Transverse colon (tissue), 4 donors: ENCODE measurements at regions not wholly inside any gene's neighbourhood (a gene's known extent, or its start where the extent isn't known, plus 50 kb on each side); places are given as distances from the start of the nearest gene placed in this dataset.

Experiments used
- DNase-seq: peaks from one replicate; pipeline ENCODE4 v3.0.0-alpha.2; 2019
- H3K27ac ChIP-seq, 4 donors: fragments of 200-600 bp; sonication (generic); 2 replicates each; pipeline ENCODE4 v1.5.1; 2016 to 2018; ENCODE audit warnings: inconsistent platforms in 4 of 4
- H3K27me3 ChIP-seq: fragments of 200-600 bp; sonication (generic); 2 replicates; pipeline ENCODE4 v1.5.1; 2017; ENCODE audit warnings: inconsistent platforms
- H3K36me3 ChIP-seq, 4 donors: fragments of 200-600 bp; sonication (generic); 2 replicates each; pipeline ENCODE4 v1.5.1; 2017 to 2019; ENCODE audit warnings: inconsistent platforms in 4 of 4
- H3K4me1 ChIP-seq, 4 donors: fragments of 200-600 bp; sonication (generic); 2 replicates each; pipeline ENCODE4 v1.5.1; 2017 to 2020; ENCODE audit warnings: inconsistent platforms in 4 of 4
- H3K4me3 ChIP-seq, 4 donors: fragments of 200-600 bp; sonication (generic); 1 replicate in 1 of 4; 2 replicates in 3 of 4; pipeline versions ENCODE4 v1.5.1 to v1.6.1; 2017 to 2019; ENCODE audit warnings: inconsistent platforms in 4 of 4
- H3K9me3 ChIP-seq, 2 donors: fragments of 200-600 bp; sonication (generic); 2 replicates each; pipeline ENCODE4 v1.5.1; 2017 to 2019; ENCODE audit warnings: inconsistent platforms in 2 of 2
- EP300 ChIP-seq: sonication (generic); formaldehyde crosslinking; IDR thresholded peaks from one replicate; pipeline ENCODE4 v1.6.1; 2017; ENCODE audit warnings: antibody characterized with exemption, low read depth
- POLR2A ChIP-seq: fragments of 450-650 bp; IDR thresholded peaks from one replicate; pipeline ENCODE4 v1.6.1; 2016; ENCODE audit warnings: antibody characterized with exemption, mild to moderate bottlenecking, moderate library complexity
- POLR2AphosphoS5 ChIP-seq, 3 donors: sonication (generic); formaldehyde crosslinking; IDR thresholded peaks; one replicate each; pipeline ENCODE4 v1.6.1; 2016; ENCODE audit warnings: antibody characterized with exemption in 3 of 3
- WGBS, 2 donors: methylation state at CpG; one replicate each; pipeline ENCODE4 v1.1.5; 2018; ENCODE audit warnings: low coverage in 1 of 2; 5-methylcytosine and 5-hydroxymethylcytosine counted together
- in situ Hi-C, 4 donors: fragments of 200-750 bp; cut with MboI; loops; one replicate each; pipeline versions ENCODE4 v1.15.0 to v1.15.1; 2017; ENCODE audit warnings: low sequenced_read_pairs in 3 of 4, low pct_ligation_motif_present in 1 of 4, low pct_unique_long_range_greater_than_20kb in 1 of 4
- intact Hi-C: fragments of 100-400 bp; cut with DNase I; formaldehyde crosslinking; loops from one replicate; pipeline ENCODE4 v1.15.1; 2023; ENCODE audit warnings: low total_unique reads
- TF ChIP-seq, protein P1 (sequence below), 5 experiments: fragments of 200-600 bp in 3 of 5; fragments of 450-650 bp in 2 of 5; sonication (generic) in 3 of 5; IDR thresholded peaks; 1 replicate in 2 of 5; 2 replicates in 3 of 5; pipeline ENCODE4 v1.5.1; 2016 to 2017; ENCODE audit warnings: antibody characterized with exemption in 5 of 5, inconsistent platforms in 3 of 5, mild to moderate bottlenecking in 2 of 5, moderate library complexity in 1 of 5

DNA sequence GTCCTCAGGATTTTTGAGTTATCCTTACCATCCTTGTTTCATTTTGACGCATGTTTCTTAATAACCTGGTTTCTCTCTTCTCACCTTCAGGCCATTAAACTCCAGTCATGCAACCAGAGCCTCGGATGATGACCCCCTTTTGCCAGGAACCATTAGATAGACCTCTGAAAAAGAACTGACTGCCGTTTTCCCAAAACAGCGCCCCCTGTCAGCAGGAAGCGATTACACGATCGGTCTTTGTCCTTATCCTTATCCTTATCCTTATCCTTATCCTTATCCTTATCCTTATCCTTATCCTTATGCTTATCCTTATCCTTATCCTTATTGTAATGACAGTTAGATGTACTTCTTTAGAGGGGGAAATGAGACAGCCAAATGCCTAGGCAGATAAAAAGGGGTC is 148.4 kb upstream of the ITM2A start:
- 70% methylated on average over 7 of the region's 7 CpGs; no CpG with 5 or more reads in 1 of the 2 donors for WGBS, 2 donors
- TF ChIP-seq, protein P1, sequence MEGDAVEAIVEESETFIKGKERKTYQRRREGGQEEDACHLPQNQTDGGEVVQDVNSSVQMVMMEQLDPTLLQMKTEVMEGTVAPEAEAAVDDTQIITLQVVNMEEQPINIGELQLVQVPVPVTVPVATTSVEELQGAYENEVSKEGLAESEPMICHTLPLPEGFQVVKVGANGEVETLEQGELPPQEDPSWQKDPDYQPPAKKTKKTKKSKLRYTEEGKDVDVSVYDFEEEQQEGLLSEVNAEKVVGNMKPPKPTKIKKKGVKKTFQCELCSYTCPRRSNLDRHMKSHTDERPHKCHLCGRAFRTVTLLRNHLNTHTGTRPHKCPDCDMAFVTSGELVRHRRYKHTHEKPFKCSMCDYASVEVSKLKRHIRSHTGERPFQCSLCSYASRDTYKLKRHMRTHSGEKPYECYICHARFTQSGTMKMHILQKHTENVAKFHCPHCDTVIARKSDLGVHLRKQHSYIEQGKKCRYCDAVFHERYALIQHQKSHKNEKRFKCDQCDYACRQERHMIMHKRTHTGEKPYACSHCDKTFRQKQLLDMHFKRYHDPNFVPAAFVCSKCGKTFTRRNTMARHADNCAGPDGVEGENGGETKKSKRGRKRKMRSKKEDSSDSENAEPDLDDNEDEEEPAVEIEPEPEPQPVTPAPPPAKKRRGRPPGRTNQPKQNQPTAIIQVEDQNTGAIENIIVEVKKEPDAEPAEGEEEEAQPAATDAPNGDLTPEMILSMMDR (IDR thresholded peaks at IDR 0.05), result no peak
- TF ChIP-seq EP300 (no peak), POLR2AphosphoS5 (IDR thresholded peaks at IDR 0.05) (no peak), POLR2A (no peak)
- Histone ChIP-seq H3K4me3 (no peak overlapping the region), H3K4me1 (no peaks in the 10 kb centered on the region), H3K36me3 (no peaks in the 10 kb centered on the region), H3K27me3 (no peaks in the 10 kb centered on the region), H3K27ac (no peak overlapping the region), H3K9me3 (no peaks in the 10 kb centered on the region)
- DNase-seq, result no peak
- intact Hi-C loops, result no loop called here
- in situ Hi-C loops, result no loop called here

GRCh38 chrX:79511799-79512198 is 144.7 kb upstream of the ITM2A start:
- no peaks in the 10 kb centered on the region for H3K27me3 ChIP-seq
- intact Hi-C loops (no loop called here), in situ Hi-C loops (no loop called here)
- no peak for TF ChIP-seq EP300
- TF ChIP-seq POLR2A, result no peak
- TF ChIP-seq, protein P1 (IDR thresholded peaks at IDR 0.05), result no peak
- no peak for TF ChIP-seq POLR2AphosphoS5 (IDR thresholded peaks at IDR 0.05)
- no peak for DNase-seq
- no peak overlapping the region for H3K4me3 ChIP-seq
- no peaks in the 10 kb centered on the region for H3K36me3 ChIP-seq
- 53 to 100% methylated on average over 1 of the region's 1 CpG for WGBS, 2 donors
- H3K27ac ChIP-seq, result no peak overlapping the region
- no peaks in the 10 kb centered on the region for H3K4me1 ChIP-seq
- H3K9me3 ChIP-seq, result no peaks in the 10 kb centered on the region

DNA sequence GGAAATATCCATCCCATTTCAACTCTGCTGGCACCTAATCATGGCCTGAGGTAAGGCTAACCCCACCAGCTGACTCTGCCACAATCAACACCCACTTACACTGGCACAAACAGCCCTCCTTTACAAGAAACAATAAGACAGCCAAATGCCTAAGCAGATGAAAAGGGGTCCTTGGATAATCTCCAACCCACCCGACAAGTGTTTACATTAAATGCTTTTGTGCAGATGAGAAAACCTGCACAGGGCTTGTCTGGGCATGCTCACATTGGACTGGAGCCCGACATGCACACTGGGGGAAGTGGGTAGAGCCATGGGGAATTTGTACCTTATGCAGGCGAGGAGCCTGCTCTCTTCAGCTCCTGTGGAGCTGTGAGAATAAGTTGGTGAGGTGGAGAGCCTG is 138.9 kb upstream of the ITM2A start:
- WGBS, 2 donors, result 54% methylated on average over 3 of the region's 3 CpGs; no CpG with 5 or more reads in 1 of the 2 donors
- in situ Hi-C loops, result no loop called here
- TF ChIP-seq POLR2AphosphoS5 (IDR thresholded peaks at IDR 0.05) (no peak), POLR2A (no peak), EP300 (no peak)
- TF ChIP-seq, protein P1 (IDR thresholded peaks at IDR 0.05), result no peak

DNA sequence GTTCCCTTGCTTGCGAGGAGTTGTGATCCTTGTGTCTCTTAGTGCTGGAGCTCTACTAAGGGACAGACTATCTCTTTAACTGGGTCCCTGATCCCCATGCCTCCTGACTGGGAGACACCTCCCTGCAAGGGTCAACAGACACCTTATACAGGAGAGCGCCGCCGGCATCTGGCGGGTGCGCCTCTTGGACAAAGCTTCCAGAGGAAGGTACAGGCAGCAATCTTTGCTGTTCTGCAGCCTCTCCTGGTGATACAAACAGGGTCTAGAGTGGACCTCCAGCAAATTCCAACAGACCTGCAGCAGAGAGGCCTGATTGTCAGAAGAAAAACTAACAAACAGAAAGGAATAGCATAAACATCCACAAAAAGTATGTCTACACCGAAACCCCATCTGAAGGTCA is 115.6 kb upstream of the ITM2A start:
- H3K4me1 ChIP-seq, result no peaks in the 10 kb centered on the region
- TF ChIP-seq POLR2A, result no peak
- TF ChIP-seq, protein P1 (IDR thresholded peaks at IDR 0.05), result no peak
- no peak for TF ChIP-seq EP300
- no peak for TF ChIP-seq POLR2AphosphoS5 (IDR thresholded peaks at IDR 0.05)
- DNase-seq, result no peak
- no peaks in the 10 kb centered on the region for H3K36me3 ChIP-seq
- H3K27me3 ChIP-seq, result no peaks in the 10 kb centered on the region
- 88 to 100% methylated on average over 1 to 7 of the region's 7 CpGs for WGBS, 2 donors
- in situ Hi-C loops, result loop anchor here in 1 of 4 donors (25.0 kb wide), 1 partner anchor 95 kb away; no protein-coding TSS in a partner anchor
- intact Hi-C loops, result no loop called here
- no peak overlapping the region for H3K4me3 ChIP-seq
- no peak overlapping the region for H3K27ac ChIP-seq
- H3K9me3 ChIP-seq, result no peaks in the 10 kb centered on the region

More for the DNA sequence above, 138.9 kb upstream of the ITM2A start:
- Histone ChIP-seq H3K27me3 (no peaks in the 10 kb centered on the region), H3K36me3 (no peaks in the 10 kb centered on the region), H3K9me3 (no peaks in the 10 kb centered on the region), H3K4me3 (no peak overlapping the region), H3K4me1 (no peaks in the 10 kb centered on the region), H3K27ac (no peak overlapping the region)
- DNase-seq, result no peak
- intact Hi-C loops, result no loop called here
